ENCODE measurements at regions not wholly inside any gene's neighbourhood (a gene's known extent, or its start where the extent isn't known, plus 50 kb on each side); places are given as distances from the start of the nearest gene placed in this dataset.
"Not testable (repeated sequence)": the region's sequence is repeated elsewhere in the genome, so short reads cannot be mapped to it uniquely, and the experiment has no call there.

DNA sequence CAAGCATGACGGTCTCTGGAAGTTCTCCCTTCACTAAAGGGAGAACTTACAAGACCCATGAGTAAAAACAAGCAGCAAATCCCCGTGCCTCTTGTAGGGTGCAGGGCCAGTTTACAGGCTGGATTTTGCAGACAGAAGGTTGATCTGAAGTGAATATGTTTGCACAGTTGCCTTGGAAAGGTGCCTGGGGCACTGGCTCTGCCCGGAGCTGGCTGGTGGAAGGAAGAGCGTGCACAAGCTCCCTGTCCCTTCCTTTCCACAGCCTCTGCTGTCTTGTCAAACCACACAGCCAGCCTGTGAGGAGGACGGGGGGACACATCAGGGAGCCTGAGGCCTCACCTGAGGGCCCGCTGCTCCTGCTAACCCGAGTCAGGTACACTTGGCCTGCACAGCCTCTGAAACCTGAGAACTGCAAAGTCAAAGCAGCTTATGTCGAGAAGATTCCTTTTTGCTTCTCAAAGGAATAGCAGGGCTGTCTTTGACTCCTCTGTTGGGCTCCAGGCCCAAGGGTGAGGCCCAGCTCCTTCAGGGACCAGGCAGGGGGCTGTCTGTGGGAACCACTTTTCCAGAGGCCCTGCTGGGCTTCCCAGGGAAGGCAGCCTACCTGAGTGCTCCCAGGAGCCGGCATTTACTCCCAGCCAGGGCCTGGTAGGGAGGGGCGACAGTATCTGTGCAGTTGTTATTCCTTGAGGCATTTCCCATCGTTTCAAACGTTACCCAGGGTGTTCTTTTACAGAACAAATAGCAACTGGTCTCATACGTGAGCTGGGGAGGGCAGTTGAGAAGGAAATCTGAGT lies 251.5 kb downstream of the SIPA1L2 start:
- no peak for DNase-seq

DNA sequence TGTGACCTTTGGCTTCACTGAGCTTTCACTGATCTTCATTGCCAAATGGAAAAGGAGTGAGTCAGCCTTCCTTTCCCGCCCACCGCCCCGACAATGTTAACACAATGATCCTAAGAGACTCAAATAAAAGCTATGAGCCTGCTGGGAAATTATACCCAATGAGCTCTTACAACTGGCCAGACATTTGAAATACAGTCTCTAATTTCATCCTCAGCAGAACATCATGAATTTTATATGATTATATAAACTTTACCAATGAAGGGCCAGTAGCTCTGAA lies 252.5 kb downstream of the SIPA1L2 start:
- no peak for DNase-seq

GRCh38 chr1:232376632-232377493 lies 253.1 kb downstream of the SIPA1L2 start:
- no peak for DNase-seq

GRCh38 chr1:232372841-232373440 lies 257.0 kb downstream of the SIPA1L2 start:
- DNase-seq: peak; percentile 29

DNA sequence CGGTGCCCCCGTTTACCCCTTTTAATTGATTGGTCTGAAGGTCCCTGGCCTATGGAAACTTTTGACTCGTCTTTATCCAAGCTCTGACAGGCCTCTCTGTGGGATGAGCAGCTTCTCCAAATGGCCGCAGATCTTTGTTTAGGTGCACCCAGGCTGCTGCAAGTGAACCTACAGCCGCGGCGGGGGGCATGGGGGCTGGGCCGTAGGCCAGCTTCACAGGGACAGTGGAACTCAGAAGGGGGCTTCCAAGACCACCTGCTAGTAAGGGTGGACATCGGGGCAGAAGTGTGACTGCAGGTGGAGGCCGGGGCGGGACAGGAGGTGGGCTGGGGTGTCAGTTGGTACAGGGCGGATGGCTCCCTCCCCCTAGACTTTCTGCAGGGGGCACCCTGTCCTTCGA lies 257.5 kb downstream of the SIPA1L2 start:
- no peak for DNase-seq

- DNase-seq: no peak
Observed at GRCh38 chr1:232369451-232370296, 260.3 kb downstream of the SIPA1L2 start.

DNA sequence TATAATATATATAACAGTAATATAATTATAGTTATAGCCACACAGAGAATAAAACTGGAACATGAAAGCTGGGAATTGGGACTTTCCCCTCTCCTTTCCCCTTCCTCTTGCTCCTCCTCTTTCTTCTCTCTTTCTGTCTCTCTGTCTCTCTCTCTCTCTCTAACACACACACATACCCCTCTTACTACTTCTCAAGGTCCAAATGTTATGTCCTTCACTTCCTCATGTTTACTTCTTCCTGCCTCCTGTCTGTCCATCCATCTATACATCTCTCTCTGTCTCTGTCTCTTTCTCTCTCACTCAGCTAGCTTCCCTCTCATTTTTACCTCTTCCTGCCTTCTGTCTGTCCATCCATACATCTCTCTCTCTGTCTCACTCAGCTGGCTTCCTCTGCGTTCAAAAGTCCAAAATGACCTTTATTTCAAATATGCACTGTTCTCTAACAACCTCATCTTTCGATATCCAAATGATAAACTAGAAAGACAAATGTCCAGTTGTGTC lies 261.1 kb downstream of the SIPA1L2 start:
- DNase-seq: no peak

- DNase-seq: no peak
Observed at GRCh38 chr1:232367293-232367692, 262.6 kb downstream of the SIPA1L2 start.

DNA sequence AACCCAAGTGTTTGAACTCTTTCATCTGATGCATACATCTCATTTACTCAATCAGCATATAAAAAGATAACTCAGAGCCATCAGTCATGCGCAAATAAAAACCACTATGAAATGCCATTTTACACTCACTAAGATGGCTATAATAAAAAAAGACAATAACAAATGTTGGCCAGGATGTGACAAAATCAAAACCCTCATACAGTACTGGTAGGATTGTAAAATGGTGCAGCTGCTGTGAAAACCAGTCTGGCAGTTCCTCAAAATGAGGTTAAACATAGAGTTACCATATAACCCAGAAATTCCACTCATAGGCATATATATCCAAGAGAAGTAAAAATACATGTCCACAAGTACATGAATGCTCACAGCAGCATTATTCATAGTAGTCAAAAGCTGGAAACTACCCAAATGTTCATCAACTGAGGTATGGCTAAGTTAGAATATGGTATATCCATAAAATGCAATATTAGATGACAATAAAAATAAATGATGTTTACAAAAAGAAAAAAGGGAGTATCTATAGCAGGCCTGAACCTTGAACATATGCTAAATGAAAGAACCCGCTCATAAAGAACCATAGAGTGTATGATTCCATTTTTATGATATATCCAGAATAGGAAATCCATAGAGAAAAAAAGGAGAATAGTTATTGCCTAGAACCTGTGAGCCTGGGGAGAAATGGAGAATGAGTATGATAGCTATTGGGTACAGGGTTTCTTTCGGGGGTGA lies 265.1 kb downstream of the SIPA1L2 start:
- DNase-seq: no peak

DNA sequence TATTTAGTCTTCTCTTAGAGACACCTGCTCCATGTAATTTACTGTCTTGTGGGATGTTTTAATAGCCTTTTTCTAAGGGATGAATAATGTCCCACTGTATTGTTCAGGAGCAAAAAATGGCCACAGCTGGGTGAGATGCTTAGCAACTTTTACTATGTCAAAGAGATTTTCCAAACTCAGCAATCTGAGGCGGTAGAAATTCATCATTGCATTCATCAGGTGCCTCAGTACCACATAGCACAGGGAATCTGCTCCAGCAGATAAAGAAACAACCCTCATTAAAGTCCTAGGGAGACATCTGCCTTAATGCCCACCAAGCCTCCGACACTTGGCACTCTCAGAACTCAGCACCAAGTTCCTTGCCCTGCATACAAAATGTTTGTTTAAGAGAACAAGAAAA lies 266.9 kb downstream of the SIPA1L2 start:
- DNase-seq: no peak

GRCh38 chr1:232357416-232357815 lies 272.5 kb downstream of the SIPA1L2 start:
- no peak for DNase-seq

- DNase-seq: no peak
Observed at GRCh38 chr1:232355162-232356006, 274.5 kb downstream of the SIPA1L2 start.

DNA sequence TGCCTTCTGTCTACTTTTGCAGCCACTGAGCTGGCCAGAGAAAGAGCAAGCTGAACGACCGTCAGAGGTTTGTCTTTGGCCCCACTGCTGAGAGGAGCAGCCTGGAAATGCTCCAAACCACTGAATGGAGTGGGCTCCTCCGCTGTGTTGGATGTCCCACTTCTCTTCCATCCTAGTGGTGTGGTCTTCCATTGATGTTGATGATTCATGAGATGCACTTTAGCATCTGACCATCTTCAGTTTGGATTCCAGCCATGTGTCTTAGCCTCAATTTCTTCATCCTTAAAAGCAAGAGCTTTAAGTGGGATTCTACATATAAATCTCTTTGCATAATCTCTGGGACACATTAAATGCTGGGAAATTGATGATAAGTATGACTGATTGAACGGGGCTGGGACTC lies 276.9 kb downstream of the SIPA1L2 start:
- DNase-seq: no peak

GRCh38 chr1:232352366-232352765 lies 277.6 kb downstream of the SIPA1L2 start:
- no peak for DNase-seq

DNA sequence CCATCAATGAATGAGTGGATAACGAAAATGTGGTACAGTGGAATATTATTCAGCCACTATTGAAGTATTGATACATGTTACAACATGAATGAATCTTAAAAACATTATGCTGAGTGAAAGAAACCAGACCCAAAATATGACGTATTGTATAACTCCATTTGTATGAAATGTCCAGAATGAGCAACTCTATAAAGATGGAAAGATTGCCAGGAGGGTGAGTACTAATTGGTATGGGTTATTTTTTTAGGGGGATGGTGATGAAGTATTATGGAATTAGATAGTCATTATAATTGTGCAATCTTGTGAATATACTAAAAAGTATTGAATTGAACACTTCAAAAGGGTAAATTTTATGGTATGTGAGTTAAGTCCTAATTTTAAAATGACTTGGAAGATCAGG lies 278.6 kb downstream of the SIPA1L2 start:
- DNase-seq: no peak

DNA sequence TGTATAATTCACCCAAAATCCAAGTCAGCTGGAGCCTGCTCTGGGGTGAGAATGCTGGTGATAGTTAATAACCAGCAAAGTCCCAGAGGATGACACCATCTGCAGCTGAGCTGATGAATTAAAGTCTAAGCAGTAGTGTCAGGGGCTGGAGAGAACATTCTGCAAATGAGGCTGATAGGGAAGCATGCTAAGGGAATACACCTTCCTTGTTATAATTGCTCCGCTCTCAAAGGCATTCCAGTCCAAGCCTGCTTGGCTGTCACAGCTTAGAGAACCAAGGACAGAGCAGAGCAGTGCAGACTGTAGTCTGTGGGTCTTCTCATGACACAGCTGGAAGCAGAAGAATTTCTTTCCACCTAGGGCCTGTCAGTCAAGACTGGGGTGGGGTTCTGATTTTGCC lies 283.1 kb downstream of the SIPA1L2 start:
- DNase-seq: no peak

- no peak for DNase-seq
Observed at GRCh38 chr1:232344791-232345399, 285.0 kb downstream of the SIPA1L2 start.

DNA sequence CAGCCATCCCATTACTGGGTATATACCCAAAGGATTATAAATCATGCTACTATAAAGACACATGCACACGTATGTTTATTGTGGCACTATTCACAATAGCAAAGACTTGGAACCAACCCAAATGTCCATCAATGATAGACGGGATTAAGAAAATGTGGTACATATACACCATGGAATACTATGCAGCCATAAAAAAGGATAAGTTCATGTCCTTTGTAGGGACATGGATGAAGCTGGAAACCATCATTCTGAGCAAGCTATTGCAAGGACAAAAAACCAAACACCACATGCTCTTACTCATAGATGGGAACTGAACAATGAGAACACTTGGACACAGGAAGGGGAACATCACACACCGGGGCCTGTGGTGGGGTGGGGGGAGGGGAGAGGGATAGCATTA lies 285.7 kb downstream of the SIPA1L2 start:
- not testable (repeated sequence) for DNase-seq

GRCh38 chr1:232340446-232340845 lies 289.5 kb downstream of the SIPA1L2 start:
- no peak for DNase-seq

GRCh38 chr1:232339073-232339472 lies 290.9 kb downstream of the SIPA1L2 start:
- no peak for DNase-seq
